Stimulated activated CD4-positive, alpha-beta T cell treated with anti-CD3 and anti-CD28 coated beads, Interleukin-4, amount 100 ng/mL, for 24 hours (primary cell): ENCODE measurements at regions not wholly inside any gene's neighbourhood (a gene's known extent, or its start where the extent isn't known, plus 50 kb on each side); places are given as distances from the start of the nearest gene placed in this dataset.

Experiments used
- DNase-seq: peaks from one replicate; pipeline ENCODE4 v3.0.0-alpha.2; 2020

- DNase-seq, result no peak
These were observed 69.8 kb upstream of the PCGF5 start for GRCh38 chr10:91150631-91151030.

GRCh38 chr10:91153508-91153907 is 67.0 kb upstream of the PCGF5 start:
- no peak for DNase-seq

DNA sequence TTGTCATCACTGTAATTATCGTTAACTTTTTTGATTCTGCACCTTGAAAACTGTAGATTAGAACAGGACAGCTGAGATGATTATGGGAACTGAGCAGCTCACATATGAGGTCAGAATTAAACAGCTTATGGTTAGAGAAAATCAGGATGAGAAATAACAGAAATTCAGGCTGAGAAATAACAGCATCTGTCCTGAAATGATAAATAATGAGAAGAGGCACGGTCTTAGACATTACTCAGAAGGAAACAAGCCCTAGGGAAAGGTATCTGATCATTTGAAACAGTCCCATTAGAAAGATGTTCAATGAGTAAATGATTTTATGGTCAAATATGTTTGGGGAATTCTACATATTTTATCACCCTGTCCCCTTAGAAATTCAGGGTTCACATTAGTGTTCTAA is 65.6 kb upstream of the PCGF5 start:
- no peak for DNase-seq

DNA sequence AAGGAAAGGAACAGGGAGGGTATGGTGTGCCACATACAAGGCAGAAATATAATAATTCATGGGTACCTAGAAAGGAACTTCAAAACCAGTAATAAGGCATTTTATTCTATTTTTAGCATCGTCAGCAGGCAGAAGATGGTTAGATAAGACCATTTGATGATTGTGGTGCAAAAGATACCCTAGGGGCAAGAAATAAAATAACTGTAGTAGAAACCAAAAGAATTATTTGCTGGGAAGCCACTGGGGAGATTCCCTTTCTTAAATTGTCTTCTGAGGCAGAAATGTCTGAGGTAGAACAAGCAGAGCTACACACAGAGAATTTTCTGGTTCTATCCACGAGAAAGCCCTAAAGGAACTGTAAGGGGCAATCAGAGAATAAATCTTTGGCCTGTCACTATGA is 64.3 kb upstream of the PCGF5 start:
- no peak for DNase-seq

DNA sequence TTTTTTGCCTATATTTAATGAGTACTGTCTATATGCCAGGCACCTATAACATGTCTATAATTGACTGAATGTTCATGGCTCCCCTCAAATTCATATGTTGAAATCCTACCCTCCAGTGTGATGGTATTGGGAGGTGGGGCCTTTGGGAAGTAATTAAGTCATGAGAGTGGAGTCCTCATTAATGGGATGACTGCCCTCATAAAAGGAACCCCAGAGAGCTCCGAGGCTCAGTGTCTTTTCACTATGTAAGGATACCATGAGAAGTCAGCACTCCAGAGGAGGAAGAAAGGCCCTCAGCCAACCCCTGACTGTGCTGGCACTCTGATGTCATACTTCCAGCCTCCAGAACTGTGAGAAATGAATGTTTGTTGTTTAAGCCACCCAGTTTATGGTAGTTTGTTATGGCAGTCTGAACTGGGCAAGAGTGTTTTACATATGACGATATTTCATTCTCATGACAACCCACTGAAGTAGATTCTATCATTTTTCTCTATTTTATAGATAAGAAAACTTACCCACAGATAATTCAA is 61.1 kb upstream of the PCGF5 start:
- no peak for DNase-seq

DNA sequence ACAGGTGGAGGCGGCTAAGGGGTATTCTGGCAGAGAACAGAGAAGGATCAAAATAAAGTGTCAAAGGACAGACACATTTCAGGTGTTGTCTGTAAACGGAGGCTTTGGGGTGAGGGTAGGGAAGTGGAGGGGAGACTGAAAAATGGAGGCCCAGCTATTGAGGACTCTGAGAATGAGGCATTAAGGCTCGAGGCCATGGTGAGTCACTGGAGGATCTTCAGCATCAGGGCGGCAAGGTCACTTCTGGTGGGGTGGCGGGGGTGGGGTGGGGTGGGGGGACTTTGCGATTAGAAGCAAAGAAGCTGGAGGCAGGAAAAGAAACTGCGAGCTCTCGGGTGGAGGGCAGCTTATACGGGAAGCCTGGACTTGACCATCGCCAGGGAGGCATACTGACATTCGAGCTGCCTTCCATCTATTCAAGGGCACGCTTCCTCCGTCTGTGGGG is 58.4 kb upstream of the PCGF5 start:
- peak; percentile 22 for DNase-seq

GRCh38 chr10:91162495-91163268 is 57.8 kb upstream of the PCGF5 start:
- peak; percentile 66 for DNase-seq

DNA sequence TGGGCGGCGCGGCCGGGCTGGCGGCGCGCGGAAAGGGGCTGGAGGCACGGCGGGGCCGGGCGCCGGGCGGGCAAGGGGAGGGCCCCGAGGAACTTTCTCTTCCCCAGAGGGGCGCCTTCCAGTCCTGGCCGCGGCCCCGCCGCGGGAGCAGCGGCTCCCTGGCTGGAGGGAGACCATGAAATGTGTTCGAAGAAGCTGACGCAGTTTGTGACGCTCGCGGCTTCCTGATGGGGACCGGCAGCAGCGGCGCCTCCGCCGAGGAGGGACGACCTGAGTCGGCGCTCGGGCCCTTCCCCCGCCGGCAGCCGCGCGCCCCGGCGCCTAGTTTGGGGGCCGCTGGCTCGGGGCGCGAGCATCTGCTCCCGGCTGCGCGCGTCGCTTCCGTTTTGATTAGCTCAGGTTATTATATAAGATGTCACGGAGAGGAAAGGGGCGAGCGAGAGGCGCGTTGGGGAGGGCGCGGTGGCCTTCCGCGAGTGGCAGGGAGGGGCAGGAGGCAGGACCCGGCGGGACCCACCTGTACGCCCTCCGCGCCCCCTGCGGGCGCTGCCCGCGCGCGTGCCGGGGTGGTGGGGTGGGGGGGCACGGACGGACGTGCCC is 57.1 kb upstream of the PCGF5 start:
- DNase-seq, result peak; percentile 71

DNA sequence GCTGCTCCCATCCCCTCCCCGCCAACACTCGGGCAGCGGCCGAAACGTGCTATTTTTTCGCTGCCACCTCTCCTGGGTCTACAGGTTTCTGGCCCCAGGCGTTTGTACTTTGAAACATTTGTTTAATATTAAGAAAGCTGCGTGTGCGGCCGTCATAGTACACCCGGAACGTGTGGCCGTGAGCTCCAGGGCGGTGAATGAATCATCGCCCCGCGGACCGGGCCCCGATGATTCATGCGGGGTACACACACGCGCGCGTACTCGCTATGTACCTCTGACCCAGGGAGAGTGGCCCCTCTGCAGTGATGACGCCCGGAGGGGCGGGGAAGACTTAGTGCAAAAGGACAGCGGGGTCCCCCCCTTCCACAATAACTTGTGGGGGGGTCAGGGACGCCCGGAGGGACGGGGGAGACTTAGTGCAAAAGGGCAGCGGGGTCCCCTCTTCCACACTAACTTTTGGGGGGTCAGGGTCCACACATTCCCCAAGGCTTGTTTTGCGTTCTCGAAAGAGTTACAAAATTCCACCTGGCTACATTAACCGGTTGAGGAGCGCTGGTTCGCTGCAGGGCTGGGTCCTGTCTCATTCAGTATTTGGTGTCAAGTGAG is 56.5 kb upstream of the PCGF5 start:
- DNase-seq, result peak; percentile 77

DNA sequence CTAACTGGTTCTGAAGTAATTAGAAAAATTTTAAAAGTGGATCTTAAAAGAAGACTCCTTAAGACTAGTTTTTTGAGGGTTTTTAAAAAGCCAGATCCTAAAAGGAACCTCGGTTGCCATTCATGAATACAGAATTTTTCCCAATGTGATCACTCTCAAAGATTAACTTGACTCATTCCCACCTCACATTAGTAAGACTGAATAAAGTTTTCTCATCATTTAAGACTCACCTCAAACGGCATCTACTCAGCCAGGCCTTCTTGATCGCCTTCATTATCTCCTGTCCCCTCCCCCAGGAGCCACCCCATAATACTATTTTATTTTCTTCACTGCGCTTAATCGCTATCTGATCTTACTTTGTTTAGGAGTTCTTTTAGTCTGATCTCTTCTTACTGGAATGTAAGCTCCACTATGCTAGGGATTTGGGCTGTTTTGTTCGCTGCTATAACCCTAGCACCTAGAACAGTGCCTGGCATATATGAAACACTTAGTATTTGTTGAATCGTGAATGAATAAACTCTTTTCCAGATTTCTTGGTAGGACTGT is 55.9 kb upstream of the PCGF5 start:
- DNase-seq, result no peak

DNA sequence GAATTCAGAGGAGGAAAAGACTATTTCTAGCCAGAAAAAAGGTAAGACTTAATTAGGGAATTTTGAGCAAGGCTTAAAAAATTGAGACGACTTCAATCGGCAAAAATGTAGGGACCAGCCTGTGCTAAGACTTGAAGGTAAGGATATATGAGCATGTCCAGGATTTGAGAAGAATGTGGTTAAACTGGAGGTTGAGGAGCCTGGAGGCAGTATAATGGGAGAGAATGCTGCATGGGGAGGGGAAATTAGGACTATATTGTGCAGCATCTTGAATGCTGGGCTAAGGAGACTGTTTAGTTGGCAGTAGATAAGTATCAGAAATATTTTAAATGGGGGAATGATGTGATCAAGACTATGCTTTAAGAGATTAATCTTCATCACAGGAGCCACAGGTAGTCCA is 53.1 kb upstream of the PCGF5 start:
- DNase-seq, result no peak

GRCh38 chr10:91170418-91170817 is 50.0 kb upstream of the PCGF5 start:
- DNase-seq, result no peak
